CD4-positive, alpha-beta T cell treated with Interleukin-4 for 1 hour (primary cell): ENCODE measurements at regions not wholly inside any gene's neighbourhood (a gene's known extent, or its start where the extent isn't known, plus 50 kb on each side); places are given as distances from the start of the nearest gene placed in this dataset.
"Not testable (repeated sequence)": the region's sequence is repeated elsewhere in the genome, so short reads cannot be mapped to it uniquely, and the experiment has no call there.

Source experiments
- DNase-seq, 2 donors: peaks; one replicate each; pipeline ENCODE4 v3.0.0-alpha.2; 2020 to 2022

- DNase-seq, result no peak
Observed at GRCh38 chr6:9233226-9233625, 797.9 kb upstream of the SLC35B3 start.

- DNase-seq, result no peak
Observed at GRCh38 chr6:9225441-9225871, 790.1 kb upstream of the SLC35B3 start.

- DNase-seq, result no peak
Observed at GRCh38 chr6:9224539-9224938, 789.2 kb upstream of the SLC35B3 start.

GRCh38 chr6:9213717-9214116, 778.4 kb upstream of the SLC35B3 start:
- DNase-seq, result not testable (repeated sequence)

GRCh38 chr6:9208966-9209365, 773.6 kb upstream of the SLC35B3 start:
- no peak for DNase-seq

- DNase-seq, result no peak
Observed at GRCh38 chr6:9205645-9206044, 770.3 kb upstream of the SLC35B3 start.

GRCh38 chr6:9204171-9204570, 768.8 kb upstream of the SLC35B3 start:
- no peak for DNase-seq

GRCh38 chr6:9200712-9201111, 765.4 kb upstream of the SLC35B3 start:
- no peak for DNase-seq

- DNase-seq, result no peak
Observed at GRCh38 chr6:9197726-9198125, 762.4 kb upstream of the SLC35B3 start.

GRCh38 chr6:9195322-9195721, 760.0 kb upstream of the SLC35B3 start:
- no peak for DNase-seq

- DNase-seq, result no peak
Observed at GRCh38 chr6:9192405-9192909, 757.1 kb upstream of the SLC35B3 start.

GRCh38 chr6:9186148-9186547, 750.8 kb upstream of the SLC35B3 start:
- no peak for DNase-seq

GRCh38 chr6:9178071-9178470, 742.7 kb upstream of the SLC35B3 start:
- no peak for DNase-seq

GRCh38 chr6:9173229-9173628, 737.9 kb upstream of the SLC35B3 start:
- no peak for DNase-seq

- no peak for DNase-seq
Observed at GRCh38 chr6:9172096-9172495, 736.8 kb upstream of the SLC35B3 start.

- no peak for DNase-seq
Observed at GRCh38 chr6:9168669-9169068, 733.3 kb upstream of the SLC35B3 start.

- no peak for DNase-seq
Observed at GRCh38 chr6:9161731-9162130, 726.4 kb upstream of the SLC35B3 start.

- no peak for DNase-seq
Observed at GRCh38 chr6:9159051-9159450, 723.7 kb upstream of the SLC35B3 start.

GRCh38 chr6:9155836-9156235, 720.5 kb upstream of the SLC35B3 start:
- no peak for DNase-seq

- no peak for DNase-seq
Observed at GRCh38 chr6:9143140-9143539, 707.8 kb upstream of the SLC35B3 start.

GRCh38 chr6:9140951-9141460, 705.7 kb upstream of the SLC35B3 start:
- no peak for DNase-seq

- DNase-seq, result no peak
Observed at GRCh38 chr6:9140172-9140571, 704.8 kb upstream of the SLC35B3 start.

GRCh38 chr6:9139746-9140145, 704.4 kb upstream of the SLC35B3 start:
- no peak for DNase-seq

GRCh38 chr6:9138936-9139335, 703.6 kb upstream of the SLC35B3 start:
- DNase-seq, result no peak

- DNase-seq, result no peak
Observed at GRCh38 chr6:9136141-9136822, 700.9 kb upstream of the SLC35B3 start.
